SKM-1 (cell line): ENCODE measurements at regions not wholly inside any gene's neighbourhood (a gene's known extent, or its start where the extent isn't known, plus 50 kb on each side); places are given as distances from the start of the nearest gene placed in this dataset.
"Not testable (repeated sequence)": the region's sequence is repeated elsewhere in the genome, so short reads cannot be mapped to it uniquely, and the experiment has no call there.

Source experiments
- DNase-seq: peaks from one replicate; lab custom pipeline; 2025; ENCODE audit not compliant: unreplicated experiment; lab: John Stamatoyannopoulos, UW

- no peak for DNase-seq
Observed at GRCh38 chr7:104074529-104074928, 85.1 kb upstream of the RELN start.

GRCh38 chr7:104071641-104072040, 82.2 kb upstream of the RELN start:
- DNase-seq: not testable (repeated sequence)

- no peak for DNase-seq
Observed at GRCh38 chr7:104065491-104065890, 76.0 kb upstream of the RELN start.

- DNase-seq: no peak
Observed at GRCh38 chr7:104064969-104065387, 75.5 kb upstream of the RELN start.

GRCh38 chr7:104063797-104064196, 74.3 kb upstream of the RELN start:
- DNase-seq: not testable (repeated sequence)

GRCh38 chr7:104061652-104062051, 72.2 kb upstream of the RELN start:
- DNase-seq: no peak

- not testable (repeated sequence) for DNase-seq
Observed at GRCh38 chr7:104059837-104060236, 70.4 kb upstream of the RELN start.

- no peak for DNase-seq
Observed at GRCh38 chr7:104059103-104059502, 69.6 kb upstream of the RELN start.

- no peak for DNase-seq
Observed at GRCh38 chr7:104054362-104054761, 64.9 kb upstream of the RELN start.

- no peak for DNase-seq
Observed at GRCh38 chr7:104052979-104053378, 63.5 kb upstream of the RELN start.

GRCh38 chr7:104048055-104048454, 58.6 kb upstream of the RELN start:
- no peak for DNase-seq

GRCh38 chr7:104045183-104045582, 55.7 kb upstream of the RELN start:
- no peak for DNase-seq

GRCh38 chr7:104040666-104041065, 51.2 kb upstream of the RELN start:
- no peak for DNase-seq

- DNase-seq: peak; percentile 9
Observed at GRCh38 chr7:104039363-104039762, 49.9 kb upstream of the RELN start.
